AG10803 (cell line): ENCODE measurements at regions not wholly inside any gene's neighbourhood (a gene's known extent, or its start where the extent isn't known, plus 50 kb on each side); places are given as distances from the start of the nearest gene placed in this dataset.

Experiments
- DNase-seq: peaks from one replicate; pipeline ENCODE4 v3.0.0; 2010; ENCODE audit warnings: low read depth
- H3K4me3 ChIP-seq: 2 replicates; pipeline ENCODE4 v1.5.1; 2011; ENCODE audit warnings: mild to moderate bottlenecking, low read length, control low read depth
- CTCF ChIP-seq: conservative IDR thresholded peaks from 2 replicates; pipeline ENCODE4 v1.5.1; 2011; ENCODE audit warnings: mild to moderate bottlenecking, low read length, control low read depth, inconsistent platforms

- no peak for TF ChIP-seq CTCF
- DNase-seq, result no peak
- no peak overlapping the region for H3K4me3 ChIP-seq
These were observed 197.0 kb downstream of the CYLD start for GRCh38 chr16:50938932-50939331.

- TF ChIP-seq CTCF, result no peak
- no peak overlapping the region for H3K4me3 ChIP-seq
These were observed 191.4 kb downstream of the CYLD start for GRCh38 chr16:50933262-50933661.

GRCh38 chr16:50932348-50932935 lies 190.6 kb downstream of the CYLD start:
- no peak for TF ChIP-seq CTCF
- DNase-seq, result no peak
- no peak overlapping the region for H3K4me3 ChIP-seq

More at GRCh38 chr16:50933262-50933661, 191.4 kb downstream of the CYLD start:
- no peak for DNase-seq

GRCh38 chr16:50928065-50928464 lies 186.2 kb downstream of the CYLD start:
- no peak overlapping the region for H3K4me3 ChIP-seq
- TF ChIP-seq CTCF, result no peak
- no peak for DNase-seq

- H3K4me3 ChIP-seq, result no peak overlapping the region
- DNase-seq, result no peak
- TF ChIP-seq CTCF, result no peak
These were observed 184.0 kb downstream of the CYLD start for GRCh38 chr16:50925758-50926357.

- no peak for DNase-seq
- H3K4me3 ChIP-seq, result no peak overlapping the region
- TF ChIP-seq CTCF, result no peak
These were observed 183.1 kb downstream of the CYLD start for GRCh38 chr16:50924759-50925545.
